Spleen (tissue), 7 donors: ENCODE measurements at regions not wholly inside any gene's neighbourhood (a gene's known extent, or its start where the extent isn't known, plus 50 kb on each side); places are given as distances from the start of the nearest gene placed in this dataset.

Experiments used
- POLR2AphosphoS5 ChIP-seq, 3 donors: sonication (generic); formaldehyde crosslinking; IDR thresholded peaks; one replicate each; pipeline ENCODE4 v1.5.1; 2017; ENCODE audit warnings: antibody characterized with exemption in 3 of 3
- TF ChIP-seq, protein P1 (sequence below), 11 experiments: fragments of 200-600 bp in 7 of 11; fragments of 450-650 bp in 4 of 11; sonication (generic) in 4 of 11; IDR thresholded peaks in 8 of 11; conservative IDR thresholded peaks in 3 of 11; 1 replicate in 7 of 11; 2 replicates in 4 of 11; pipeline versions ENCODE4 v1.4.0 to v1.8.0; 2016 to 2021; ENCODE audit warnings: antibody characterized with exemption in 11 of 11, inconsistent platforms in 4 of 11, mild to moderate bottlenecking in 1 of 11
- donor health status: DM: no; HTN: no; CAD: no; lungs with moderate emphysema.
- donor health status: DM: no; HTN: no; CAD: no.
- donor health status: DM: no; HTN: no; CAD: no.

DNA sequence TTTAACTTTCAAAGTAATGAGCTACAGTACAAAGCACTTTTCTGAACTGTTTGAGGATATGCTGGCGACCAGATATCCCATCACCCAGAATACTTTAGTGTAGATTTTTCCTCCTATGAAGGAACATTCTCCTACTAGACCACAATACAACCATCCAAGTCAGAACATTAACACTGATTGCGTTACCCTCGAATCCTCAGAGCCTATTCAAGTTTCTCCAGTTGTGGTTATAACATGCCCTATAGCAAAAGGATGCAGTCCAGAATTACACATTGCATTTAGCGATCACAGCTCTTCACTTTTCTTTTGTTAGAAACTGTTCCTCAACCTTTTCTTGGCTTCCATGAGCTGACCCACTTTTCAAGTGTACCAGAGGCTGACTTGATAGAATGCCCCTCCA, 87.4 kb upstream of the SOX4 start:
- TF ChIP-seq, protein P1, sequence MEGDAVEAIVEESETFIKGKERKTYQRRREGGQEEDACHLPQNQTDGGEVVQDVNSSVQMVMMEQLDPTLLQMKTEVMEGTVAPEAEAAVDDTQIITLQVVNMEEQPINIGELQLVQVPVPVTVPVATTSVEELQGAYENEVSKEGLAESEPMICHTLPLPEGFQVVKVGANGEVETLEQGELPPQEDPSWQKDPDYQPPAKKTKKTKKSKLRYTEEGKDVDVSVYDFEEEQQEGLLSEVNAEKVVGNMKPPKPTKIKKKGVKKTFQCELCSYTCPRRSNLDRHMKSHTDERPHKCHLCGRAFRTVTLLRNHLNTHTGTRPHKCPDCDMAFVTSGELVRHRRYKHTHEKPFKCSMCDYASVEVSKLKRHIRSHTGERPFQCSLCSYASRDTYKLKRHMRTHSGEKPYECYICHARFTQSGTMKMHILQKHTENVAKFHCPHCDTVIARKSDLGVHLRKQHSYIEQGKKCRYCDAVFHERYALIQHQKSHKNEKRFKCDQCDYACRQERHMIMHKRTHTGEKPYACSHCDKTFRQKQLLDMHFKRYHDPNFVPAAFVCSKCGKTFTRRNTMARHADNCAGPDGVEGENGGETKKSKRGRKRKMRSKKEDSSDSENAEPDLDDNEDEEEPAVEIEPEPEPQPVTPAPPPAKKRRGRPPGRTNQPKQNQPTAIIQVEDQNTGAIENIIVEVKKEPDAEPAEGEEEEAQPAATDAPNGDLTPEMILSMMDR (IDR thresholded peaks at IDR 0.05 in 8 of 11, conservative IDR thresholded peaks at IDR 0.05 in 3 of 11), result no peak
- TF ChIP-seq POLR2AphosphoS5 (IDR thresholded peaks at IDR 0.05), result no peak
